SHP77 treated with DMSO at 0.1 percent for 48 hours (cell line): ENCODE measurements at regions not wholly inside any gene's neighbourhood (a gene's known extent, or its start where the extent isn't known, plus 50 kb on each side); places are given as distances from the start of the nearest gene placed in this dataset.
"Not testable (repeated sequence)": the region's sequence is repeated elsewhere in the genome, so short reads cannot be mapped to it uniquely, and the experiment has no call there.

Source experiments
- DNase-seq: peaks from one replicate; lab custom pipeline; 2025; lab: John Stamatoyannopoulos, UW

DNA sequence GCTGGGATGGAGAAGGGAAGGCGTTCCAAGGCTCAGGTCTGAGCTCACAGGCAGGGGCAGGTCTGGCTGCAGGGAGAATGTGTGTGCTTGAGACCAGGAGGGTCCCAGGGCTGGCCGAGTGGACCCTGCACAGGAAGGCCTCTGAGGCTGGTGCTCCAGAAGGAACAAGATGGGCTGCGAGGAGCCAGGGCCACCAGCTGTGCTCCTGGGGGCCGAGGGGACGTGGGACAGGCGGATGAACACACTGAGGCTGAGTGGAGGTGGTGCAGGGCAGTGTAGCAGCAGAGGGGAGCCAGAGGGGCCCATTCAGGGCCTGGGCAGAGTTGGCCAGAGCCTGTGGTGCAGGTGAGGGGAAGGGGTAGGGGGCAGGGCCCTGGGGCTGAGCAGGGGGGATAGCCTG, 249.7 kb downstream of the TMEM121 start:
- not testable (repeated sequence) for DNase-seq

DNA sequence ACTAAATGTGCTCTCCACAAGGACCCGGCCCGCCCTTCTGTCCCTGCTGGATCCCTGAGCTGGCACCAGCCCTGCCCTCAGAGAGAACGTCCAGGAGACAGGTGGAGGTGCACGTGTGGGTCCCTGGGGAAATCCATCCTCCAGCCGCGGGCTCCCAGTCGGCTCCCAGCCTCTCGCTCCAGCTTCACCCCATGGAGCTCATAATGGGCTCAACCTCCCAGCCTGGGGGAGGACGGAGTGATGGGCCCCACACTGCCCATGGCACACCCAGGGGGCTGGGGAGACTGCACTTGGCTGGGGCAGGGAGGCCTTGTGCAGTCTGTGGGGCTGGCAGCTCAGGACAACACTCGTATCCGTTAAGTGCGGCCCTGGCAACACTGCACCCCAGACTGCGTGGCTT, 250.5 kb downstream of the TMEM121 start:
- DNase-seq, result no peak

DNA sequence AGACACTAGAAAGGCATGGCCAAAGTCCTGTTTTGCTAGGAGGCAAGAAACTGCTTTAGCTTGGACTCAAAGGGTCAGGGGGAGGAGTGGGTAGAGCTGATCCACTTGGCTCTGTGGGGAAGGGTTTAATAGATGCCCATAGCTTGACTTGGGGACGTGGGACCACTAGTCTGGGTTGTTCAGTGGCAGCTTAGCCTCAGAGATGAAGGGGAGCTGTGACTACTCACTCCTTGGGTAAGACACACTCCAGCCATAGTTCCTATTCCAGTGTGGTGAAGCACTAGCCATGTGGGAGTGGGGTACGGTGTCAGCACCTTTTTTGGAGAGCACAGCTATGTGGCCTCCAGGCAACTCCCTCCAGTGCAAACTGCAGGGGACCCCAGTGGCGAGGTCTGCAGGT, 257.3 kb downstream of the TMEM121 start:
- DNase-seq, result no peak

DNA sequence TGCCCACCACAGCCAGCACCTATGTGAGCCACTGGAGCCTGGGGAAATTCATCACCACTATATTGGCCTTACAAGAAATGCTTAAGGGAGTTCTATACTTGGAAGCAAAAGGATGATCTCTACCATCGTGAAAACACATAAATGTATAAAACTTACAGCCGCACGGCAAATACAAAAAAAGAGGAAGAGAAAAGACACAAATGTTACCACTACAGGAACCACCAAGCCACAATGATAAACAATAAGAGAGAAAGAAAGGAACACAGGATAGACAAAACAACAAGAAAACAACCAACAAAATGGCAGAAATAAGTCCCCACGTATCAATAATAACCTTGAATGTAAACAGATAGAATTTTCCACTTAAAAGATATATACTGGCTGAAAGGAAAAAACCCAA, 267.5 kb downstream of the TMEM121 start:
- DNase-seq, result no peak

DNA sequence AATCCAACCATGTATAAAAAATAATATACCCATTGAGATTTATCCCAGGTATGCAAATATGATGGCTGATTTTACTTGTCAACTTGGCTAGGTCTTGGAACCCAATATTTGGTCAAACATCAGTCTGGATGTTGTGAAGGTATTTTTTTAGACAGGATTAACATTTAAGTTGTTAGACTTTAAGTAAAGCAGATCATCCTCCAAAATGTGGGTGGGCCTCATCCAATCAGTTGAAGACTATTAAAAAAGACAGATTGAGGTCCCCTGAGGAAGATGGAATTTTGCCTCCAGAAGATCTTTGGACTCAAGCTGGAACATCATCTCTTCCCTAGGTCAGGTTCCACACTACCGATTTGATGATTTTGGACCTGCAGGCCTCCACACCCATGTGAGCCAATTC, 271.2 kb downstream of the TMEM121 start:
- DNase-seq, result no peak

DNA sequence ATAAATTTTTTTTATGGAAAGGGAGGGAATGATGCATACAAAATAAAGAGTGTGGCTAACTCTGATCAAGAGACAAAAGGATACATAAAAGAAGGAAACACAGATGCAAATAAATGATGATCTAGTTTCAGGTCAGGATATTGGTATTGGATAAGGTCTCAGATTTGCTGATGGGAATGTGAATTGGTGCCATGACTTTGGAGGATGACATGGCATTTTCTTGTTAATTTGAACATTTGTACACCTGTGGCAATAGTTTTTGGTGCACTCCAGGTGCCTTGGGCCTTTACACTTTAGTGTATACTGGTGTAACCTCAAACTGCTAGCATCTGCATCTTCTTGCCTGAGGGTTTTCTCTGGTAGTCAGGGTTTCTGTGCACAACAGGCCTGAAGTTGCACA, 279.3 kb downstream of the TMEM121 start:
- DNase-seq, result no peak

DNA sequence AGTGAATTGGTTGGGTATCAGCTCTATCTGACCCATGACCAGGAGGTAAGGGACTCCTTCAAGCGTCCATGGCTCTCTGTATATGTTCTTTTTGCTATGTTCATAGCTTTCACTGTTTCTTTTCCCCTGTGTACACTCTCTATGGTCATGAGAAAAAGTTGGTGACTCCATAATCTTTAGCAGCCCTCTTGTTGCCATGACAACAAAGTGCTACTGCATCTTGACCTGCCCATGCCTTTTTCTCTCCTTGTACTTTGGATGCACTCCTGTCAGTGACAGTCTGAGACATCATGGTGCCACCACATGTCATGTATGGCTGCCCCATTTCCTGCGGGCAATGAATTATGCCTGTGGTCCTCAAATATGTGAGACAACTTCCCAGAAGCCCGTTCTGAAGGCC, 280.2 kb downstream of the TMEM121 start:
- no peak for DNase-seq

DNA sequence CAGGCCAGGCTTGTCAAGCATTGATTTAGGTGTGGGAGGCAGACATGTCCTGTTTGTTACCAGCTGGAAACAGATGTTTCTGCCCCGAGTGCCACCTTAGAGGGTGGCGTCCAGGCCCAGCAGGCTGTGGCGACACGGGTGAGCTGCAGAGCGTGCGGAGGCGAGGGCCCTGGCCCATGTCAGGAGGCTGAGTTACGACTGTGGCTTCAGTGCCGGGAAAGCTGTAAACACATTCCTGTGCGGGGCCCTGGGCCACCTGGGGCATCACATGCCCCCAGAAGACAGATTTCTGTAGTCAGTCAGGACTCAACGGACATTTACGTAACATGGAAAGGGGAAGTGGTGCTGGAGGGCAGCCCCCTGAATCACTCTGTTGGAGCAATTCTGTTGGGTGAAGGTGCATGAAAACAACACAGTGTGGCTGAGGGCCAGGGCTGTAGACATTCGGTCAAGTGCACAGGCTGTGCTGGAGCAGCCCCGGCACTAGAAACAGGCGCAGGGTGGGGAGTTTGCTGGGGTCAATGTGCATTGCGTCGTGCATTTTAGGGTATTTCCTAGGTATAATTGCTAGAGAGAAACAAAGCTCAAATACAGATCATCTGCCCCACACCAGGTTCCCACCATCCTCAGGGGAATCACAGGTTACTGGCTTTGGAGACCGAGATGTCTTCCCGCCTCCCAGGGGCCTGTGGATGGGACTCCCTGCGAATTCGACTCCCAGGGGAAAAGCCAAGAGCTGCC, 291.8 kb downstream of the TMEM121 start:
- DNase-seq, result no peak

DNA sequence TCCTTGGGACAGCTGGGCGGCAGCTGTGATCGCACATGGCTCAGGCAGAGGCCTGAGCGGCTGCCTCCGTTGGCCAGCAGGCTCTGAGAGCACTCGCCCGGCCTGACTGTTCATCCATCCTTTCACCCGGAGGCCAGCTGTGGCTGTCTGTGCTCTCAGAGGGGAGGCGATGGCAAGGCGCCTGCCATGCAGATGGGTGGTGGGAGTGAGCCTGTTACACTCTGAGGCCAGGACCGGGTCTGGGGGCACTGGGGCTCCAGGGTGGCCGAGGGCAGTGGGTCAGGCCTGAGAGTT, 292.3 kb downstream of the TMEM121 start:
- no peak for DNase-seq

DNA sequence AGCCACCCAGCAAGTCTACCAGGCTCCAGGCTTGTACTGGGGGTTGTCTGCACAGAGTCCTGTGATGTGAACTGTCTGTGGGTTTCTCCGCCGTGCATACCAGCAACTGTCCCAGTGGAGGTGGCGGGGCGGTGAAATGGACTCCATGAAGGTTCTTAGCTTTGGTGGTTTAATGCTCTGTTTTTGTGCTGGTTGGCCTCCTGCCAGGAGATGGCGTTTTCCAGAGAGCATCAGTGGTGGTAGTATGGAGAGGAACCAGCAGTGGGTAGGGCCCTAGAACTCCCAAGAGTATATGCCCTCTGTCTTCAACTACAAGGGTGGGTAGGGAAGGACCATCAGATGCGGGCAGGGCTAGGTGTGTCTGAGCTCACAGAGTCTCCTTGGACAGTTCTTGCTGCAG, 303.8 kb downstream of the TMEM121 start:
- no peak for DNase-seq

DNA sequence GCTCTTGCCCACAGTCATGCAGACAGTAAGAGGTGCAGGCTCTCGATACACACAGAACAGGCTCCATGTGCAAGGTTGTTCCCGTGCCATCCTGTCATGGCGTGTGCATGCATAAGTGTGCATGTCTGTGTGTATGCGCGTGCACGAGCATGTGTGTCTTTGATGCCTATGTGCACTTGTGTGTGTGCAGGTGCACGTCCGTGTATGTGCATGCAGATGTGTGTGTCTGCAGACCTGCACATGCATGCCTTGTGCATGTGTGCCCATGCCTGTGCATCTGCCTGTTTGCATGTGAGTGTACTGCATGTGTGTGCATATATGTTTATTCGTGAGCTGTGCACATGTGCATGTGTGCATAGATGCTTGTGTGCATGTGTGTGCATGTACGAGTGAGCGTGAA, 309.8 kb downstream of the TMEM121 start:
- DNase-seq, result no peak

DNA sequence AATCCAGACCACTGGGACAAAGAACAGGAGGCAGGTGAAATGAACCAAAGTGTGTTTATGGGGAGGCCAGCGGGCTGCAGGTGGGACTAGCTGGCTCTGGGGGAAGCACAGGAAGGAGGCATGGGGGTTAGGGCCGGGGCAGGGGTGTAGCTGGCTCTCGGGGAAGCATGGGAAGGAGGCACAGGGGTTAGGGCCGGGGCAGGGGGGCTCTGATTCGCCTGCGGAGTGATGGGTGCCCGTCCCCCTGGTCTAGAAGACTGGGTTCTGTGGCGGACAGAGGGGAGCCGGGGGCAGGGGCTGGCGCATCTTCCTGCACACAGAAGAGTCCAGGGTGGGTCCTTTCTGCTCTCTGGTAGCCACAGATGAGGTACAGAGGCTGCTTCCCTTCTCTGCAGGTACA, 310.3 kb downstream of the TMEM121 start:
- DNase-seq, result no peak

DNA sequence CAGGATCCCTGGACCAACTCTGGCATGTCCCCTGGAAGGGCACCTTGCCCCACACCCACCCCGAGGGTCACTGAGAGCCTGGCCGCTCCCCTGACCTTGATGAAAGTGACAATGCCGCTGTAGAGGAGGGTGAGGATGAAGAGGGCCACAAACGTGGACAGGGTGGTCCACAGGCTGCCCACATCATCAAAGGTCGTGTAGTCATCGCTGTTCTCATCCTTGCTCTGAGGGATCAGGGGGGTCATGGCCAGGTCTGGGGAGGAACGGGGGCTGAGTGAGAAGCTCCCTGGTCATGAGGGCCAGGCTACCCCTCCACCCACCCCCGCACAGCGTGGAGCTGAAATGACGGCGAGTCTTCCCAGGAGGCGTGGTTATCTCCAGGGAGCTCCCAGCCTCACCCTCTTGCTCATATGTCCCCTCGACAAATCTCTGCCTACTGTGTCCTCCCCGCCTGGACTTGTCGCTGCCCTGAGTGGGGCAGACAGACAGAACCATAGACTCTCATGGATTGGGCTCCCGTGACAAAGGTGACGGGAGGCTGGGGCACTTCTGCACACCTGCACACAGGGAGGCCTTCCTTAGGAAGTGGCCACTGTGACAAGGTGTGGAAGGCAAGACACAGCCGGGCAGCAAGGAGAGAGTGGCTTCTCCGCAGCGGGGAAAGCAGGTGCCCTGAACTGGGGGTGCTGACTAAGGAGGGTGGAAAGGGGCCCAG, 311.1 kb downstream of the TMEM121 start:
- DNase-seq, result no peak

DNA sequence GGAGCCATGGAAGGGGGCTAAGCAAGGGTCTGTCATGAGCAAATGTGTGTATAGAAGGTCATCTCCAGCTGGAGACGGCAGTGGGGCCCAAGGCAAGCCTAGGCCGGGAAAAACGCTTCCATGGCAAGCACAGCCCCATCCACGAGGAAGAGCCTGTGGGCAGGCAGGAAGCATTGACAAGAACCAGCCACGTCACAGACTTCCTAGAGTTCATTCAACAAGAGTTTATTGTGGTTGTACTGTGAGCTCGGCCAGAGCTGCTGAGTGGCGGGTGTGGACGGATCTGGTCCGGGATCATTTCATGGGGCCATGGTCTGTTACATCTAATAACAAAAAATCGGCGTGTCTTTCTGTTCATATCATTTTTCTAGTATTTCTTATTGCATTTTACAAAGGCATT, 311.7 kb downstream of the TMEM121 start:
- no peak for DNase-seq

DNA sequence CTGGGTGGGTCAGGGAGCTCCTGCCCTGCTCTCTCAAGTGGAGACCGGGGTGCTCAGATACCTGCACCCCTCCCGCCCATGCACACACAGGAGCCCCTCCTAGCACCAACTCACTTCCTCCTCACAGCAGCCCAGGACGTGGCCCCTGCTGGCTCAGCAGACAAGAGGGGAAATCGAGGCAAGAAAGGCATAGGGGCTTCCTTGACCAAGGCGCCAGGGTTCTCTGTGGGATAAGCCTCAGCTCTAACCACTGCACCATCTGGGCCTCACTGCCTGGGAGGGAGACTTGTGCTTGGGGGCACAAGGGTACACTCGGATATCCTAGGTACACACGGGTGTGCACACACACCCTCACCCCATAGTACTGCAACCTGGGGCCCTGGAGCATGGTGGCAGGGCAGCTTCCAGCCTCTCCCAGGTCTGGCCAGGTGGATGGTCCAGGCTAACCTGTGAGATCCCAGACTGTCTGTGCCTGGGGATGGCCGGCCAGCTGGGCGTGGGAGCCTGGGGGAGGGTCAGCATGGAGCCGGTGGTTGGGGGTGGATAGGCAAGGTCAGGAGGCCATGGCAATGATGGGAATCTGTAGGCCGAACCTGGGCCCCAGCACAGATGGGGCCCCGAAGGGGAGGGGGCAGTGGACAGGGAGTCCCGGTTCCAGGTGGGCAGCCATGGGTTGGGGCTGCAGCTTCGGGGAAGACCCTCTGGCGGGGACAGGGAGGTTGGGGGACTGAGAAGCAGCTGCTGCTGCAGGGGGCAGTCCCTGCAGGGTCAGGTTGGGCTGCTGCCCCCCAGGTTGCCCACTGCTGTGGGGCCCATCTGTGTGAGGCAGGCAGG, 312.4 kb downstream of the TMEM121 start:
- DNase-seq, result no peak

DNA sequence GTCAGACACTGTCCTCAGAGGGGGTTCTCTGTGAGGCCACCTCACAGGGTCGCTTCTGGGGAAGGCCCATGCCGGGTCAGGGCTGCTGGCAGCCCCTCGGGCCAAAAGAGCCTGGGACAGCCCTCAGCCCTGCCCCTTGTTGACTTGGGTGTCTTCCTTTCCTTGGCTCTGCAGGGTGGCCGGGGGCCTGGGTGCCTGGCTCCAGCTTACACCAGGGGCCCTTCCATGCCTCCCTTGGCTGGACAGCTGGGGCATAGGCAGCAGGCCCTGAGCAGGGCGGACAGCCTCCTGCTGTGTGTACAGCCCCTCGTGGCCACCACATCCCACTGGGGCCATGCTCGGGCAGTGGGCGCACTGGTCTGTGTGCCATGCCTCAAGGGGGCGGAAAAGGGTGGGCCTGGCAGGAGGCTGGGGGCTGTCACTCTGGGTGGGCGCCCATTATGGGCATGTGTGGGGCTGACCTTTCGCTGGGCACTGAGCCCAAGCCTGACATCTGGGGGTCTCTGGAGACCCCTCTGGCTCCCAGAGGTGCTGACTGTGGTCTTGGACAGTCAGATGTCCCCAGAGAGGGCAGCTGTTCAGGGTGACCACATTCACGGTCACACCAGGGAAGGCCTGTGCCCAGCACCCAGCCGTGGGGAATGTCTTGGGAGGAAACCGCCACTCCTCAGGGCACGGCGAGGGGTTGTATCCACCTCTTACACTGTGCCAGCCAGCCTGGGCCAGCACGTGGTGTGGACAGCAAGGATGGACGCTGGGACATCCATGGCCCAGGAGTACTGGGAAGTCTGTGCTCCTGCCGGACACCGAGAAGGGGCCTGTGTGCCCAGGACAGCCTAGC, 313.3 kb downstream of the TMEM121 start:
- no peak for DNase-seq

DNA sequence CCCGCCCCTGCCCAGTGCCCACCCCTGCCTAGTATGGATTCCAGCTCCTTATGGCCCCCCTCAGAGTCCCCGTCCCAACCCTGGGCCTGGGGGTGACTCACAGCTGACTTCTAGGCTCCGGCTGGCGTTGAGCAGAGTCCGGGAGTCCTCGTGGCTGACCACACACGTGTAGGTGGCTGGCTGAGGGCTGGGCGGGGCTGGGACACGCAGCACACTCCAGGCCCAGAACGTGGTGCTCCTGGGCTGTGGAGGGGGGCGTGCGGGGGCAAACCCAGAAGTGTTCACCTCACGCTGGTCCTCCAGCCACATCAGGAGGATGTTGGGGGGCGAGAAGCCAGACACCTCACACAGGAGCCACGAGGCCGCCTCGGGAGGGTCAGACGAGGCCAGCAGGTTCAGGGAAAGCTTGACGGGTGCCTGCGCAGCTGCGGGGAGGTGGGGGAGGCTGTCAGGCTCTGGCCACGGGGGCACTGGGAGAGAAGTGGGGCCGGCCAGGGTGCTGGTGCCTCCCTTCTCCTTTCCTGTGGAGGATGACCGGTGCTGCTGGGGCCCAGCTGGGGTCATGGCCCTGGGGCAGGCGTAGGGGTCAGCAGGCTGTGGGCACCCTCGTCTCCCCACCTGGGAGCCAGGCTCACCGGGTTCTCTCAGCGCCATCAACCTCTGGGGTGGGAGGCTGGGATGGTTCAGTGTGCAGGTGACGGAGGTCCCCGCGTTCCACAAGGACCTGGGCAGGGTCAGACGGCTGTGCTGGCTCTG, 314.1 kb downstream of the TMEM121 start:
- DNase-seq, result no peak

DNA sequence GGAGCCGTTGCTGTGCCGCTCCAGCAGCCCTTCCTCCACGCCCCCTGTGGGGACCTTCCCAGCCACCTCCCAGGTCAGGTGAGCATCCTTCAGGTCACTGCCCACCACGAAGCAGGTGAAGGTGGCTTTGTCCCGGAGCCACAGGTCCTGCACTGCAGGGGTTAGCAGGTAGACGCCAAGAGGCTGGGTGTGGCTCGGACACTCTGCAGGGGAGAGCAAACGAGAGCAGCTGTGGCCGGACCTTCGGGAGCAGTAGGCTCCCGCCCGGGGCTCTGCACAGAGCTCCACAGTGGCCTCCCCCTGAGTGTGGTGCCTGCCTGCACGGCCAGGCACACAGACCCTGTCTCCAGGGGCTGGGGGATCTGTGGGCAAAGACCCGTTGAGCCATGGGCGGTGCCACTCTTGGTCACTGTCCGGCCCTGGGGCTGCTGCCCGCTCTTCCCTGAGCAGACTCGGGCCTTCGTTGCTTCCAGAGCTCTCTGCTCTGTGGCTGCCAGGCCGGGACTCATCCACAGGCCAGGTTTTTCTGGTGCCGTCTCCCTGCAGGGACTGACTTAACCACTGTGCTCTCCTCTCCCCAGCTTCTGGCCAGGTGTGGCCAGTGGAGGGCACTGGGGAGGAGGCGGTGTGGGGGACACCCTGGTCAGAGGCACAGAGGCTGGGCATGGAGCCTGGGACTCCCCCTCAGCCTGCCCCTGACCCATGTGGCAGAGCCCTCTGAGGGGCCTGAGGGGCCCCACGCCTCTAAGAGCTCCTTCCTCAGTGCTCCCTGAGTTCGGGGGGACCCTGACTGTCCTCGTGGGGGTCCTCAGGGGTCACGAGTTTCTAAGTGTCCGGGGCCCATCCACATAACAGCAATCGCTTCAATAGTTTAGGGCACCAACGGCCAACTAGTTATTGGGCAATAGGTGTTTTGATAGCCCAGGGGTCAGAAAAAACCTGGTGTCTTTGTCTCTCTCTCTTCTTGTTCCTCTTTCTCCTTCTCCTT, 314.9 kb downstream of the TMEM121 start:
- DNase-seq, result no peak

DNA sequence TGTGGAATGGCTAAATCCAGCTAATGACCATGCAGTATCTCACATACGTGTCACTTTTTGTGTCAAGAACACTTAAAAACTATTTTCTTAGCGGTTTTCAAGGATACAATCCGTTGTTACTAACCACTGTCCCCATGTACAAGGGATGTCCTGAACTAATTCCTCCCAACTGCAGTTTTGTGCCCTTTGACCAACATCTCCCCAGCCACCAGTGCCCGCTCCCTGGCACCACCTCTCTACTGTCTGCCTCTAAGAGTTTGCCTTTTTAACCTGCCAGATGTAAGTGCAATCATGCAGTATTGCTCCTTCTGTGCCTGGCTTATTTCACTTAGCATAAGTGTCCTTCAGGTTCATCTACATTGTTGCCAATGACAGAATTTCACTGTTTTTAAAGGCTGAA, 315.7 kb downstream of the TMEM121 start:
- no peak for DNase-seq

DNA sequence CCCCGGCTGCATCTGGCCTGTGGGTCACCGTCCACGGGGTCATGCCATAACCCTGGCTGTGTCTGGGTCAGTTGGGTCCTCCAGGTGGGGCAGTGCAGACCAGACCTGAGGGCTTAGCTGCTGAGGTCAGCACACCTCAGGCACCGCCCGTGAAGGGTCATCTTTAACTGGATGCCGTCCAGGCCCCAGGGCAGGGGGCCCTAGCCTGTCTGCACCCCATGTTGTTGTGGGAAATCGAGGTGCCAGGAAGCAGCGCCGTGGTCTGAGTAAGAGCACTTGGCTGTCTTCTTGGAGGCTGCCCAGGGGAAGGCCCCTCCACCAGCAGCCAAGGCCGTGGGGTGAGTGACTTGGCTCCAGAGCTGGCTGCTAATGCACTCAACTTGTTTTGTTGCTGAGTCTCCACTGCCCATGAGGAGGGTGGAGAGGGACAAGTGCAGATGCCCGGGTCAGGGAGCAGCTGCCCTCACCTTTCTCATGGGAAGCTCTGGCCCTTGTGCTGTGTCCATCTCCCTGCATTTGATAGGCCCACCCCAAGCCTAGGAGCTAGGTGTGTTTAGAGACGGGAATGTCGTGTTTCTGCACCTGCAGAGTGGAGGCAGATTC, 317.2 kb downstream of the TMEM121 start:
- no peak for DNase-seq
